ENCODE measurements at regions not wholly inside any gene's neighbourhood (a gene's known extent, or its start where the extent isn't known, plus 50 kb on each side); places are given as distances from the start of the nearest gene placed in this dataset.

- H3K4me3 ChIP-seq (ENCODE audit: low read length): no peak overlapping the region
- no peak for DNase-seq (ENCODE audit: low read depth)
- no peak for TF ChIP-seq CTCF (IDR thresholded peaks at IDR 0.05; ENCODE audit: insufficient read depth, low read depth, low read length, missing control alignments)
Observed at GRCh38 chr14:29150659-29151058, 384.1 kb downstream of the FOXG1 start.

GRCh38 chr14:29156096-29156495 is 389.5 kb downstream of the FOXG1 start:
- no peak for TF ChIP-seq CTCF (IDR thresholded peaks at IDR 0.05; ENCODE audit: insufficient read depth, low read depth, low read length, missing control alignments)
- no peak overlapping the region for H3K4me3 ChIP-seq (ENCODE audit: low read length)
- no peak for DNase-seq (ENCODE audit: low read depth)

- TF ChIP-seq CTCF (IDR thresholded peaks at IDR 0.05; ENCODE audit: insufficient read depth, low read depth, low read length, missing control alignments): no peak
- no peak for DNase-seq (ENCODE audit: low read depth)
- H3K4me3 ChIP-seq (ENCODE audit: low read length): no peak overlapping the region
Observed at GRCh38 chr14:29161593-29161992, 395.0 kb downstream of the FOXG1 start.

GRCh38 chr14:29163109-29163508 is 396.5 kb downstream of the FOXG1 start:
- DNase-seq (ENCODE audit: low read depth): no peak
- no peak for TF ChIP-seq CTCF (IDR thresholded peaks at IDR 0.05; ENCODE audit: insufficient read depth, low read depth, low read length, missing control alignments)
- no peak overlapping the region for H3K4me3 ChIP-seq (ENCODE audit: low read length)

- TF ChIP-seq CTCF (IDR thresholded peaks at IDR 0.05; ENCODE audit: insufficient read depth, low read depth, low read length, missing control alignments): no peak
- no peak for DNase-seq (ENCODE audit: low read depth)
- no peak overlapping the region for H3K4me3 ChIP-seq (ENCODE audit: low read length)
Observed at GRCh38 chr14:29165431-29165830, 398.8 kb downstream of the FOXG1 start.

GRCh38 chr14:29166507-29166906 is 399.9 kb downstream of the FOXG1 start:
- no peak for TF ChIP-seq CTCF (IDR thresholded peaks at IDR 0.05; ENCODE audit: insufficient read depth, low read depth, low read length, missing control alignments)
- no peak for DNase-seq (ENCODE audit: low read depth)
- H3K4me3 ChIP-seq (ENCODE audit: low read length): no peak overlapping the region

- TF ChIP-seq CTCF (IDR thresholded peaks at IDR 0.05; ENCODE audit: insufficient read depth, low read depth, low read length, missing control alignments): no peak
- no peak for DNase-seq (ENCODE audit: low read depth)
- no peak overlapping the region for H3K4me3 ChIP-seq (ENCODE audit: low read length)
Observed at GRCh38 chr14:29168149-29168548, 401.6 kb downstream of the FOXG1 start.
